ENCODE measurements at regions not wholly inside any gene's neighbourhood (a gene's known extent, or its start where the extent isn't known, plus 50 kb on each side); places are given as distances from the start of the nearest gene placed in this dataset.

GRCh38 chr3:74127256-74127655, 487.2 kb downstream of the CNTN3 start:
- TF ChIP-seq ZFX (IDR thresholded peaks at IDR 0.05) (no peak), CTCF (conservative IDR thresholded peaks at IDR 0.05) (no peak)
- H3K27ac ChIP-seq, result no peak overlapping the region

GRCh38 chr3:74124782-74125181, 489.7 kb downstream of the CNTN3 start:
- TF ChIP-seq ZFX (IDR thresholded peaks at IDR 0.05) (no peak), CTCF (conservative IDR thresholded peaks at IDR 0.05) (no peak)
- H3K27ac ChIP-seq, result no peak overlapping the region

GRCh38 chr3:74122281-74122680, 492.2 kb downstream of the CNTN3 start:
- TF ChIP-seq CTCF (conservative IDR thresholded peaks at IDR 0.05) (no peak), ZFX (IDR thresholded peaks at IDR 0.05) (no peak)
- H3K27ac ChIP-seq, result no peak overlapping the region

GRCh38 chr3:74121761-74122160, 492.7 kb downstream of the CNTN3 start:
- TF ChIP-seq ZFX (IDR thresholded peaks at IDR 0.05) (no peak), CTCF (conservative IDR thresholded peaks at IDR 0.05) (no peak)
- H3K27ac ChIP-seq, result no peak overlapping the region

GRCh38 chr3:74119221-74119620, 494.5 kb upstream of the PDZRN3 start:
- H3K27ac ChIP-seq, result no peak overlapping the region
- TF ChIP-seq CTCF (conservative IDR thresholded peaks at IDR 0.05) (no peak), ZFX (IDR thresholded peaks at IDR 0.05) (no peak)

GRCh38 chr3:74115906-74116305, 491.2 kb upstream of the PDZRN3 start:
- TF ChIP-seq ZFX (IDR thresholded peaks at IDR 0.05) (no peak), CTCF (conservative IDR thresholded peaks at IDR 0.05) (no peak)
- H3K27ac ChIP-seq, result no peak overlapping the region

- no peak overlapping the region for H3K27ac ChIP-seq
- TF ChIP-seq ZFX (IDR thresholded peaks at IDR 0.05), result no peak
Observed at GRCh38 chr3:74107451-74107850, 482.7 kb upstream of the PDZRN3 start.

- TF ChIP-seq CTCF (conservative IDR thresholded peaks at IDR 0.05) (no peak), ZFX (IDR thresholded peaks at IDR 0.05) (no peak)
- no peak overlapping the region for H3K27ac ChIP-seq
Observed at GRCh38 chr3:74106925-74107324, 482.2 kb upstream of the PDZRN3 start.

Data from C4-2B (cell line).